Astrocyte (in vitro differentiated cells and primary cell): ENCODE measurements at regions not wholly inside any gene's neighbourhood (a gene's known extent, or its start where the extent isn't known, plus 50 kb on each side); places are given as distances from the start of the nearest gene placed in this dataset.
A peak's percentile ranks its signal among the peaks of the same experiment; 100 is the strongest.

Experiments used
- DNase-seq: peaks from one replicate; pipeline ENCODE4 v3.0.0-alpha.2; 2010; ENCODE audit warnings: low read depth
- FAIRE-seq: peaks from 2 replicates; lab custom pipeline; 2011; peaks lifted over from hg19 to GRCh38; lab: Jason Lieb, UNC
- H2AFZ ChIP-seq: 2 replicates; pipeline ENCODE4 v1.6.0; 2012; ENCODE audit warnings: low read depth, low read length, inconsistent platforms
- H3K27ac ChIP-seq: 2 replicates; pipeline ENCODE4 v1.5.1; 2011; ENCODE audit warnings: low read depth, low read length, inconsistent platforms
- H3K27me3 ChIP-seq: 2 replicates; pipeline ENCODE4 v1.6.0; 2011; ENCODE audit warnings: low read length, inconsistent platforms; ENCODE audit not compliant: insufficient read depth
- H3K36me3 ChIP-seq: 2 replicates; pipeline ENCODE4 v1.5.1; 2011; ENCODE audit warnings: low read length, inconsistent platforms; ENCODE audit not compliant: insufficient read depth
- H3K4me1 ChIP-seq: 2 replicates; pipeline ENCODE4 v1.5.1; 2011; ENCODE audit warnings: low read length, inconsistent platforms; ENCODE audit not compliant: insufficient read depth
- H3K4me2 ChIP-seq: 2 replicates; pipeline ENCODE4 v1.6.0; 2012; ENCODE audit warnings: low read length, inconsistent platforms
- H3K4me3 ChIP-seq: 2 replicates; pipeline ENCODE4 v1.5.1; 2011; ENCODE audit warnings: low read depth, mild to moderate bottlenecking, low read length, inconsistent platforms; ENCODE audit not compliant: insufficient read depth
- H3K79me2 ChIP-seq: 2 replicates; pipeline ENCODE4 v1.6.0; 2012; ENCODE audit warnings: mild to moderate bottlenecking, low read length, inconsistent platforms; ENCODE audit not compliant: insufficient read depth
- H3K9ac ChIP-seq: 2 replicates; pipeline ENCODE4 v1.6.0; 2012; ENCODE audit warnings: mild to moderate bottlenecking, low read length, inconsistent platforms
- H3K9me3 ChIP-seq: 2 replicates; pipeline ENCODE4 v1.5.1; 2012; ENCODE audit warnings: low read depth, mild to moderate bottlenecking, low read length, inconsistent platforms; ENCODE audit not compliant: insufficient read depth
- H4K20me1 ChIP-seq: 2 replicates; pipeline ENCODE4 v1.6.0; 2012; ENCODE audit warnings: low read length, inconsistent platforms; ENCODE audit not compliant: insufficient read depth
- H3K27ac Mint-ChIP-seq: one replicate; pipeline ENCODE4 v1.8.0; 2021; ENCODE audit warnings: mild to moderate bottlenecking, mixed read lengths; ENCODE audit not compliant: unreplicated experiment
- H3K27me3 Mint-ChIP-seq: one replicate; pipeline ENCODE4 v1.8.0; 2021; ENCODE audit warnings: low read depth, mixed read lengths; ENCODE audit not compliant: unreplicated experiment
- H3K36me3 Mint-ChIP-seq: one replicate; pipeline ENCODE4 v1.8.0; 2021; ENCODE audit warnings: low read depth, mixed read lengths; ENCODE audit not compliant: unreplicated experiment
- H3K4me1 Mint-ChIP-seq: one replicate; pipeline ENCODE4 v1.8.0; 2021; ENCODE audit warnings: low read depth, mixed read lengths; ENCODE audit not compliant: unreplicated experiment
- H3K4me3 Mint-ChIP-seq: one replicate; pipeline ENCODE4 v1.8.0; 2021; ENCODE audit warnings: mild to moderate bottlenecking, moderate library complexity, mixed read lengths; ENCODE audit not compliant: unreplicated experiment
- H3K9me3 Mint-ChIP-seq: one replicate; pipeline ENCODE4 v1.8.0; 2021; ENCODE audit warnings: mild to moderate bottlenecking, mixed read lengths; ENCODE audit not compliant: unreplicated experiment
- EZH2 ChIP-seq: IDR thresholded peaks from 2 replicates; pipeline ENCODE4 v1.6.1; 2012; ENCODE audit warnings: mild to moderate bottlenecking, low read length, inconsistent platforms; ENCODE audit not compliant: insufficient read depth
- TF ChIP-seq, protein P1 (sequence below): IDR thresholded peaks from 2 replicates; pipeline ENCODE4 v1.5.1; 2011; ENCODE audit warnings: low read depth, mild to moderate bottlenecking, inconsistent platforms, low read length, moderate library complexity; ENCODE audit not compliant: insufficient read depth

DNA sequence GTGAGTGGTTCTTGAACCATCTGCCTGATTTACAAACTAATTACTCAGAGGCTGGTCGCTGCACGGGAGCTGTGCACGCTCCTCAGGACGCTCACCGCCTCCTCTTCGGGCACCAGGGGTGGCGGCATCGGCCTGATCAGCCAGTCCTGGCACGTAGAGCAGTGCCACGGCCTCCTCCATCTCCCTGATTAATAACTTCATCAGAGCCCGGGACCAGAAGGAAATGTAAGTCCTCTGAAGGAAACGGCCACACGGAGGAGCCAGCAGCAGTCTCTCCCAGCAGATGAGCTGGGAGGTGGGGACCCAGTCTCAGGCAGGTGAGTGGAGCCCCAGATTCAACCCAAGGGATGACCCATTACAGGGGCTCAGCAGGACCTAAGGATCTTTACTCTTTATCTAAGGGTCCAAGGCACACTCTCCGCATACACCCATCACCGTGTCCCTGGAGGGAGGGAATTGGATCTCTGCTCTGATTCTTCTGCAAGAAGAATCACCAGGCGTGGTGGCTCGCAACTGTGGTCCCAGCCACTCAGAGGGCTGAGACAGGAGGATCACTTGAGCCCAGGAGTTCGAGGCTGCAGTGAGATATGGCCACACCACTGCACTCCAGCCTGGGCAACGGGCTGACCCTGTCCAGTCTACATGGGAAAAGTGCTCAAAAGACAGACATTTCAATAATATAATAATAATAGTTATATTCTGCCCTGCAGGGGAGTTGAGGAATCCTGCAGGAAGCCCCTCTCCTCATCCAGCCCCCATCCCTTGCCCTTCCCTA, 366.5 kb downstream of the SEC14L1 start:
- Mint-ChIP-seq H3K4me3 (no peak overlapping the region), H3K36me3 (peaks cover 5% of the 10 kb centered on the region), H3K27ac (no peak overlapping the region), H3K9me3 (peaks cover 9% of the 10 kb centered on the region), H3K4me1 (peaks cover 5% of the 10 kb centered on the region), H3K27me3 (no peaks in the 10 kb centered on the region)
- Histone ChIP-seq H3K9ac (no peak overlapping the region), H3K4me1 (no peaks in the 10 kb centered on the region), H3K4me3 (no peak overlapping the region), H2AFZ (no peak overlapping the region), H3K79me2 (no peaks in the 10 kb centered on the region), H3K4me2 (no peak overlapping the region), H3K27me3 (no peaks in the 10 kb centered on the region), H4K20me1 (no peaks in the 10 kb centered on the region), H3K9me3 (peaks cover 3% of the 10 kb centered on the region), H3K36me3 (no peaks in the 10 kb centered on the region), H3K27ac (no peak overlapping the region)
- FAIRE-seq, result no peak
- TF ChIP-seq, protein P1, sequence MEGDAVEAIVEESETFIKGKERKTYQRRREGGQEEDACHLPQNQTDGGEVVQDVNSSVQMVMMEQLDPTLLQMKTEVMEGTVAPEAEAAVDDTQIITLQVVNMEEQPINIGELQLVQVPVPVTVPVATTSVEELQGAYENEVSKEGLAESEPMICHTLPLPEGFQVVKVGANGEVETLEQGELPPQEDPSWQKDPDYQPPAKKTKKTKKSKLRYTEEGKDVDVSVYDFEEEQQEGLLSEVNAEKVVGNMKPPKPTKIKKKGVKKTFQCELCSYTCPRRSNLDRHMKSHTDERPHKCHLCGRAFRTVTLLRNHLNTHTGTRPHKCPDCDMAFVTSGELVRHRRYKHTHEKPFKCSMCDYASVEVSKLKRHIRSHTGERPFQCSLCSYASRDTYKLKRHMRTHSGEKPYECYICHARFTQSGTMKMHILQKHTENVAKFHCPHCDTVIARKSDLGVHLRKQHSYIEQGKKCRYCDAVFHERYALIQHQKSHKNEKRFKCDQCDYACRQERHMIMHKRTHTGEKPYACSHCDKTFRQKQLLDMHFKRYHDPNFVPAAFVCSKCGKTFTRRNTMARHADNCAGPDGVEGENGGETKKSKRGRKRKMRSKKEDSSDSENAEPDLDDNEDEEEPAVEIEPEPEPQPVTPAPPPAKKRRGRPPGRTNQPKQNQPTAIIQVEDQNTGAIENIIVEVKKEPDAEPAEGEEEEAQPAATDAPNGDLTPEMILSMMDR, result no peak
- no peak for TF ChIP-seq EZH2
- no peak for DNase-seq

DNA sequence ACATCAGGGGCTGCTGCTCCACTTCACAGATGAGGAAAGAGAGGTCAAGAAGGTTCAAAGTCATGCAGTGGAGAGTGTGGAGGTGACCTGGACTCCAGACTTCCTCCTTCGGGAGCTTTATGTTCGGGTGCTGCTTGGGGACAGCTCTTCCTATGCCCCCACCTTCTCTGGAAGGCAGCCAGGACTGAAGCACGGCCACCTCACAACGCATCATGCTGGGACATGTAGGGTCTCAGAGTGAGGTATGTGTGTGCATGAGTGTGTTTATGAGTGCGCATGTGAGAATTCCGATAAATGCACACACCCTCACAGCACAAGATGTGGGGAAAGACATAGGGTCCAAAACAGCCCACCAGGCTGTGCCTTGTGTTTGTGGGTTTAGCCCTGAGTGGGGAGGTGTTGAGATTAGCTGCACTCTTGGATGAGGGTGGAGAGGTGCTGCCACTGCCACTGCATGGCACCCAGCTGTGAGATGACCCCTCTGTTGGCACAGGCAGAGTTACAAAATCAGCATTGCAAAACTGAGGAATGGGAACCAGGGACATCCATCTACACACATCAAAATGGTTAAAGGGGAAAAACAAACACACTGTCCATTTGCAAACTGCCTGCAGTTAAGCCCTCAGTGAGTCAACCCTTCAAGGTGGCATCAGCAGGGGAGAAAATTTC, 367.4 kb downstream of the SEC14L1 start:
- Mint-ChIP-seq H3K9me3 (peaks cover 9% of the 10 kb centered on the region), H3K27me3 (no peaks in the 10 kb centered on the region), H3K4me1 (peaks cover 5% of the 10 kb centered on the region), H3K4me3 (no peak overlapping the region), H3K27ac (no peak overlapping the region), H3K36me3 (peaks cover 2% of the 10 kb centered on the region)
- H3K9ac ChIP-seq, result no peak overlapping the region
- no peak for FAIRE-seq
- H3K79me2 ChIP-seq, result no peaks in the 10 kb centered on the region
- H3K27ac ChIP-seq, result no peak overlapping the region
- peaks cover 3% of the 10 kb centered on the region for H3K9me3 ChIP-seq
- H3K4me1 ChIP-seq, result no peaks in the 10 kb centered on the region
- no peak overlapping the region for H3K4me3 ChIP-seq
- DNase-seq, result no peak
- H4K20me1 ChIP-seq, result no peaks in the 10 kb centered on the region
- H3K27me3 ChIP-seq, result no peaks in the 10 kb centered on the region
- TF ChIP-seq, protein P1, result no peak
- no peak for TF ChIP-seq EZH2
- no peak overlapping the region for H2AFZ ChIP-seq
- no peaks in the 10 kb centered on the region for H3K36me3 ChIP-seq
- no peak overlapping the region for H3K4me2 ChIP-seq

DNA sequence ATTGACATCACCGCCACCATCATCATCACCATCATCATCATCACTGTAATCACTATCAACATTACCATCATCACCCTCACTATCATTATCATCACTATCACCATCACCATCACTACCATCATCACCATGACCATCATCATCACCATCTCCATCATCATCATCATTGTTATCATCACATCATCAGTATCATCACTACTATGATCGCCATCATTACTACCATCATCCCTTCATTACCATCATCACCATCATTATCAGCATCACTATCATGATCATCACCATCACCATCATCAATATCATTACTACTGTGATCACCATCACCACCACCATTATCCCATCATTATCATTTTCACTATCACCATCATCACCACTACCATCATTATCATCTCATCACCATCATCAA, 368.3 kb downstream of the SEC14L1 start:
- H3K4me3 Mint-ChIP-seq, result no peak overlapping the region
- H3K9me3 ChIP-seq, result peaks cover 3% of the 10 kb centered on the region
- H3K36me3 ChIP-seq, result no peaks in the 10 kb centered on the region
- FAIRE-seq (peak; percentile 54), DNase-seq (no peak)
- no peak overlapping the region for H2AFZ ChIP-seq
- peaks cover under 1% of the 10 kb centered on the region for H3K36me3 Mint-ChIP-seq
- no peak overlapping the region for H3K4me2 ChIP-seq
- H3K9me3 Mint-ChIP-seq, result peaks cover 9% of the 10 kb centered on the region
- no peaks in the 10 kb centered on the region for H3K27me3 ChIP-seq
- TF ChIP-seq EZH2, result no peak
- TF ChIP-seq, protein P1, result no peak
- no peak overlapping the region for H3K9ac ChIP-seq
- no peaks in the 10 kb centered on the region for H3K27me3 Mint-ChIP-seq
- no peaks in the 10 kb centered on the region for H3K79me2 ChIP-seq
- H4K20me1 ChIP-seq, result no peaks in the 10 kb centered on the region
- no peak overlapping the region for H3K27ac Mint-ChIP-seq
- no peak overlapping the region for H3K27ac ChIP-seq
- H3K4me1 Mint-ChIP-seq, result peaks cover 5% of the 10 kb centered on the region
- no peaks in the 10 kb centered on the region for H3K4me1 ChIP-seq
- no peak overlapping the region for H3K4me3 ChIP-seq
